B cell (primary cell): ENCODE measurements at regions not wholly inside any gene's neighbourhood (a gene's known extent, or its start where the extent isn't known, plus 50 kb on each side); places are given as distances from the start of the nearest gene placed in this dataset.

Source experiments
- EZH2 ChIP-seq: IDR thresholded peaks from 2 replicates; pipeline ENCODE4 v1.6.1; 2012; ENCODE audit warnings: borderline replicate concordance, low read depth, mild to moderate bottlenecking, moderate library complexity, low read length; ENCODE audit not compliant: insufficient read depth, poor library complexity, severe bottlenecking
- TF ChIP-seq, protein P1 (sequence below): fragments of 200-600 bp; IDR thresholded peaks from one replicate; pipeline ENCODE4 v1.8.0; 2022; ENCODE audit warnings: antibody characterized with exemption, mild to moderate bottlenecking

DNA sequence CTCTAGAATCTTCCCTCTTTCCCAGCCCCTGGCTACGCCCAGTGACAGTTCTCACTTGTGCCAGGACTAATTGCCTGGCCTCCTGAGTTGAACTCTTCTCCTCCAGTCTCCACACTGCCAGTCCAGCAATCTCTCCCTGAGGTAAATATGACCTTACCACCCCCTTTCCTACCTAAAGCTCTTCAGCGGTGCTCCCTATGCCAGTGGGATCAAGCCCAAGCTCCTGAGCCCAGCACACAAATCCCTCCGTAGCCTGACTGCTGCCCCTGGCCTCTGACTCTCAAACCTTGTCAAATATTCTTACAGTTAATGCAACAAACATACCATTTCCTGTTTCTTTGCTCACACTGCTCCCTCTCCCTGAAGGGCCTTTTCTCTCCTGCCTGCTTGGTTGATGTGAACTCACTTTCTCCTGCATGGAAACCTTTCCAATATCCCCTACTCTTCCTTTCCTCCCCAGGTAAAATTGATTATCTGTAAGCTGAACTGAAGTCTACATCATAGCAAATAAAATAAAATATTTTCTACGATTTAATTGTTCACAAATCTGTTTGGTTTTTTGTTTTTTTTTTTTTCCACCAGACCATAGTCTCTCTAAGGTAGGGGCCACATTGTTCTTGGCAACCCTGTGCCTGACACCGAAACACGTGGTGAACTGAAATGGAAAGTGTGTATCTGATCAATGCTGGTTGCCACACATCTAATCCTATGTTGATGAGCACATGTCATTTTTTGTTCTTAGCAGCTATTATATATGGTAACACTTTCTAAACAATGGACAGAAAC lies 147.5 kb downstream of the SLC38A6 start:
- TF ChIP-seq, protein P1, sequence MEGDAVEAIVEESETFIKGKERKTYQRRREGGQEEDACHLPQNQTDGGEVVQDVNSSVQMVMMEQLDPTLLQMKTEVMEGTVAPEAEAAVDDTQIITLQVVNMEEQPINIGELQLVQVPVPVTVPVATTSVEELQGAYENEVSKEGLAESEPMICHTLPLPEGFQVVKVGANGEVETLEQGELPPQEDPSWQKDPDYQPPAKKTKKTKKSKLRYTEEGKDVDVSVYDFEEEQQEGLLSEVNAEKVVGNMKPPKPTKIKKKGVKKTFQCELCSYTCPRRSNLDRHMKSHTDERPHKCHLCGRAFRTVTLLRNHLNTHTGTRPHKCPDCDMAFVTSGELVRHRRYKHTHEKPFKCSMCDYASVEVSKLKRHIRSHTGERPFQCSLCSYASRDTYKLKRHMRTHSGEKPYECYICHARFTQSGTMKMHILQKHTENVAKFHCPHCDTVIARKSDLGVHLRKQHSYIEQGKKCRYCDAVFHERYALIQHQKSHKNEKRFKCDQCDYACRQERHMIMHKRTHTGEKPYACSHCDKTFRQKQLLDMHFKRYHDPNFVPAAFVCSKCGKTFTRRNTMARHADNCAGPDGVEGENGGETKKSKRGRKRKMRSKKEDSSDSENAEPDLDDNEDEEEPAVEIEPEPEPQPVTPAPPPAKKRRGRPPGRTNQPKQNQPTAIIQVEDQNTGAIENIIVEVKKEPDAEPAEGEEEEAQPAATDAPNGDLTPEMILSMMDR: no peak
- TF ChIP-seq EZH2: no peak
